ENCODE measurements at regions not wholly inside any gene's neighbourhood (a gene's known extent, or its start where the extent isn't known, plus 50 kb on each side); places are given as distances from the start of the nearest gene placed in this dataset.

GRCh38 chr5:152151113-152151512 lies 226.5 kb upstream of the GLRA1 start:
- TF ChIP-seq, protein P1, sequence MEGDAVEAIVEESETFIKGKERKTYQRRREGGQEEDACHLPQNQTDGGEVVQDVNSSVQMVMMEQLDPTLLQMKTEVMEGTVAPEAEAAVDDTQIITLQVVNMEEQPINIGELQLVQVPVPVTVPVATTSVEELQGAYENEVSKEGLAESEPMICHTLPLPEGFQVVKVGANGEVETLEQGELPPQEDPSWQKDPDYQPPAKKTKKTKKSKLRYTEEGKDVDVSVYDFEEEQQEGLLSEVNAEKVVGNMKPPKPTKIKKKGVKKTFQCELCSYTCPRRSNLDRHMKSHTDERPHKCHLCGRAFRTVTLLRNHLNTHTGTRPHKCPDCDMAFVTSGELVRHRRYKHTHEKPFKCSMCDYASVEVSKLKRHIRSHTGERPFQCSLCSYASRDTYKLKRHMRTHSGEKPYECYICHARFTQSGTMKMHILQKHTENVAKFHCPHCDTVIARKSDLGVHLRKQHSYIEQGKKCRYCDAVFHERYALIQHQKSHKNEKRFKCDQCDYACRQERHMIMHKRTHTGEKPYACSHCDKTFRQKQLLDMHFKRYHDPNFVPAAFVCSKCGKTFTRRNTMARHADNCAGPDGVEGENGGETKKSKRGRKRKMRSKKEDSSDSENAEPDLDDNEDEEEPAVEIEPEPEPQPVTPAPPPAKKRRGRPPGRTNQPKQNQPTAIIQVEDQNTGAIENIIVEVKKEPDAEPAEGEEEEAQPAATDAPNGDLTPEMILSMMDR (IDR thresholded peaks at IDR 0.05): no peak
- no peak for TF ChIP-seq ZFX (IDR thresholded peaks at IDR 0.05; ENCODE audit: borderline replicate concordance)

Measured in 22Rv1 (cell line).